OCI-LY1 (cell line): ENCODE measurements at regions not wholly inside any gene's neighbourhood (a gene's known extent, or its start where the extent isn't known, plus 50 kb on each side); places are given as distances from the start of the nearest gene placed in this dataset.
"Not testable (repeated sequence)": the region's sequence is repeated elsewhere in the genome, so short reads cannot be mapped to it uniquely, and the experiment has no call there.

ENCODE experiments used
- CTCF ChIP-seq: fragments of 200-600 bp; sonication (generic), shearing (Covaris generic); IDR thresholded peaks from 2 replicates; pipeline ENCODE4 v1.5.1; 2017; ENCODE audit warnings: mild to moderate bottlenecking, antibody characterized with exemption, low read length, moderate library complexity, mixed read lengths
- EZH2 ChIP-seq: fragments of 200-600 bp; sonication (generic), shearing (Covaris generic); IDR thresholded peaks from 2 replicates; pipeline ENCODE4 v1.8.0; 2017; ENCODE audit warnings: borderline replicate concordance, mixed run types, mild to moderate bottlenecking, antibody characterized with exemption, low read length, moderate library complexity, mixed read lengths

DNA sequence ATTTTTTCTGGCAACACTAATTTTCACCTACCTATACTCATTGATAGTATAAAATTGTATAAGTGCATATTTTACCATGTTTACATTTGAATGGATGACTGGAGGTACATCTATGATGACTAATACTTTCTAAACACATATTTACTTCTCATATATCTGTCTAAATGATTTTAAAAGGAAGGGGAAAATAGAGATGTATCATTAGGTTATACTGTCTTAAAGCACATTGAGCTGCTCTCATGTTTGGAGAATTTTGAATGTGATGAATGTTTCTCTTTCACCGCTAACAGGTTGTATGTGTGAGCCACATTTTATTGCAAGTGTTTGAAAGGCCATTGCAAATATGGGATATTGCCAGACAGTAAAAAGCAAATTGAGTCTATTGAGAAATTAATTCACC, 61.5 kb upstream of the GOLGA8Q start:
- TF ChIP-seq CTCF, EZH2: not testable (repeated sequence)
